HCEC 1CT (cell line): ENCODE measurements at regions not wholly inside any gene's neighbourhood (a gene's known extent, or its start where the extent isn't known, plus 50 kb on each side); places are given as distances from the start of the nearest gene placed in this dataset.

Experiments
- DNase-seq: peaks from one replicate; pipeline ENCODE4 v3.0.0-alpha.2; 2017

- DNase-seq: no peak
These were observed 257.7 kb downstream of the GABRG2 start for GRCh38 chr5:162325143-162325727.

- DNase-seq: no peak
These were observed 267.4 kb downstream of the GABRG2 start for GRCh38 chr5:162334944-162335343.

GRCh38 chr5:162360373-162360931 is 292.9 kb downstream of the GABRG2 start:
- no peak for DNase-seq

GRCh38 chr5:162372256-162372655 is 304.7 kb downstream of the GABRG2 start:
- no peak for DNase-seq

- DNase-seq: no peak
These were observed 310.3 kb downstream of the GABRG2 start for GRCh38 chr5:162377895-162378294.

GRCh38 chr5:162382839-162383238 is 315.3 kb downstream of the GABRG2 start:
- no peak for DNase-seq

- no peak for DNase-seq
These were observed 316.7 kb downstream of the GABRG2 start for GRCh38 chr5:162384225-162384624.

GRCh38 chr5:162391833-162392232 is 324.3 kb downstream of the GABRG2 start:
- no peak for DNase-seq

GRCh38 chr5:162392336-162392735 is 324.8 kb downstream of the GABRG2 start:
- no peak for DNase-seq

- no peak for DNase-seq
These were observed 326.0 kb downstream of the GABRG2 start for GRCh38 chr5:162393534-162393933.

- no peak for DNase-seq
These were observed 340.0 kb downstream of the GABRG2 start for GRCh38 chr5:162407614-162408013.

- no peak for DNase-seq
These were observed 342.8 kb downstream of the GABRG2 start for GRCh38 chr5:162410365-162410764.

GRCh38 chr5:162429142-162429541 is 361.6 kb downstream of the GABRG2 start:
- DNase-seq: no peak

GRCh38 chr5:162434281-162434680 is 366.7 kb downstream of the GABRG2 start:
- DNase-seq: no peak

GRCh38 chr5:162436055-162436454 is 368.5 kb downstream of the GABRG2 start:
- no peak for DNase-seq

- DNase-seq: no peak
These were observed 376.7 kb downstream of the GABRG2 start for GRCh38 chr5:162444129-162444762.

GRCh38 chr5:162456086-162456485 is 388.5 kb downstream of the GABRG2 start:
- no peak for DNase-seq

- no peak for DNase-seq
These were observed 398.4 kb downstream of the GABRG2 start for GRCh38 chr5:162466011-162466410.

- DNase-seq: no peak
These were observed 405.6 kb downstream of the GABRG2 start for GRCh38 chr5:162473041-162473714.

- no peak for DNase-seq
These were observed 406.7 kb downstream of the GABRG2 start for GRCh38 chr5:162474239-162474638.

GRCh38 chr5:162484095-162484494 is 416.5 kb downstream of the GABRG2 start:
- DNase-seq: no peak

GRCh38 chr5:162484986-162485385 is 417.4 kb downstream of the GABRG2 start:
- no peak for DNase-seq

- no peak for DNase-seq
These were observed 418.2 kb downstream of the GABRG2 start for GRCh38 chr5:162485666-162486292.
